HepG2 (cell line): ENCODE measurements at regions not wholly inside any gene's neighbourhood (a gene's known extent, or its start where the extent isn't known, plus 50 kb on each side); places are given as distances from the start of the nearest gene placed in this dataset.

Experiments
- CREB1 ChIP-seq, 2 experiments: fragments of 450-650 bp in 1 of 2; IDR thresholded peaks; 2 replicates each; pipeline ENCODE4 v1.6.1; 2016 to 2017; ENCODE audit warnings: control low read depth in 1 of 2, mild to moderate bottlenecking in 1 of 2, missing compliant biosample characterization in 1 of 2, missing genetic modification characterization in 1 of 2
- GZF1 ChIP-seq: sonication (generic); formaldehyde crosslinking; IDR thresholded peaks from 2 replicates; pipeline ENCODE4 v1.5.1; 2020; ENCODE audit warnings: mild to moderate bottlenecking, missing genetic modification reagents
- MIXL1 ChIP-seq: IDR thresholded peaks from 2 replicates; pipeline ENCODE4 v1.6.1; 2016
- PTBP1 ChIP-seq: fragments of 200-400 bp; formaldehyde crosslinking; IDR thresholded peaks from 2 replicates; pipeline ENCODE4 v1.6.1; 2018; ENCODE audit warnings: low read length, low read depth; ENCODE audit not compliant: poor library complexity, severe bottlenecking
- ZMYM2 ChIP-seq: sonication (generic); formaldehyde crosslinking; IDR thresholded peaks from 2 replicates; pipeline ENCODE4 v1.8.0; 2022; ENCODE audit warnings: mild to moderate bottlenecking, missing genetic modification reagents
- ZNF441 ChIP-seq: sonication (generic); formaldehyde crosslinking; IDR thresholded peaks from 2 replicates; pipeline ENCODE4 v1.7.0; 2021; ENCODE audit warnings: missing genetic modification reagents, borderline replicate concordance
- ZNF556 ChIP-seq: sonication (generic); formaldehyde crosslinking; IDR thresholded peaks from 2 replicates; pipeline ENCODE4 v1.4.0; 2020; ENCODE audit warnings: mild to moderate bottlenecking, missing genetic modification reagents, borderline replicate concordance
- ZNF569 ChIP-seq: sonication (generic); formaldehyde crosslinking; IDR thresholded peaks from 2 replicates; pipeline ENCODE4 v1.5.0; 2020; ENCODE audit warnings: mild to moderate bottlenecking, missing genetic modification reagents, moderate library complexity, borderline replicate concordance
- ZNF570 ChIP-seq: sonication (generic); formaldehyde crosslinking; IDR thresholded peaks from 2 replicates; pipeline ENCODE4 v1.4.0; 2020; ENCODE audit warnings: mild to moderate bottlenecking, missing genetic modification reagents, borderline replicate concordance
- ZNF816 ChIP-seq: sonication (generic); formaldehyde crosslinking; IDR thresholded peaks from 2 replicates; pipeline ENCODE4 v1.8.0; 2022; ENCODE audit warnings: missing genetic modification reagents, mild to moderate bottlenecking, borderline replicate concordance
- ZNF841 ChIP-seq: sonication (generic); formaldehyde crosslinking; IDR thresholded peaks from 2 replicates; pipeline ENCODE4 v1.8.1; 2023; ENCODE audit warnings: missing genetic modification reagents, borderline replicate concordance
- ZSCAN25 ChIP-seq: sonication (generic); formaldehyde crosslinking; IDR thresholded peaks from 2 replicates; pipeline ENCODE4 v1.8.0; 2022; ENCODE audit warnings: mild to moderate bottlenecking, missing genetic modification reagents
- TF ChIP-seq, protein P1 (sequence below): sonication (generic); formaldehyde crosslinking; IDR thresholded peaks from 2 replicates; pipeline ENCODE4 v1.5.0; 2020; ENCODE audit warnings: mild to moderate bottlenecking, missing genetic modification reagents, borderline replicate concordance
- TF ChIP-seq, protein P2 (sequence below): sonication (generic); formaldehyde crosslinking; IDR thresholded peaks from 2 replicates; pipeline ENCODE4 v1.5.0; 2020; ENCODE audit warnings: mild to moderate bottlenecking, missing genetic modification reagents, borderline replicate concordance
- TF ChIP-seq, protein P3 (sequence below): sonication (generic); formaldehyde crosslinking; IDR thresholded peaks from 2 replicates; pipeline ENCODE4 v1.5.0; 2020; ENCODE audit warnings: missing genetic modification reagents
- TF ChIP-seq, protein P4 (sequence below): sonication (generic); formaldehyde crosslinking; conservative IDR thresholded peaks from 2 replicates; pipeline ENCODE4 v1.4.0; 2020; ENCODE audit warnings: missing genetic modification reagents
- TF ChIP-seq, protein P5 (sequence below): IDR thresholded peaks from 2 replicates; pipeline ENCODE4 v1.6.1; 2018; ENCODE audit warnings: missing genetic modification reagents, mild to moderate bottlenecking, missing compliant biosample characterization

DNA sequence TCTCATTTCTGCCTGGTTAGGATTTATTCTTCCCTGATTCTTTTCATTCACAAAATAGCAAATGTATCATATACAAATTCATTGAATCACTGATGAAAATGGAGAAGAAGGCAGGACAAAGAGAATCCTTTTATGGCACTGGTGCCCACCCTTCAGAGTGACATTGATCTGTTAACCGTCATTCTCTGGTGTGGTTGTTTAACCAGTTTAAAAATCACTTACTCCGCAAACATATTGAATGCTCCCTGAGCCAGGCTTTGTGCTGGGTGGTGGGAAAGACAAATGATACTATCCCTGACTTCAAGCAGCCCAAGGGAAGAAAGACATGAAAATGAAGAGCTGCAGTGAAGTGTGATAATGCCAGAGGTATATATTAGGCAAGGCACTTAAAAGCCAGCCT, 187.5 kb upstream of the SLC38A2 start (continued):
- TF ChIP-seq, protein P1, sequence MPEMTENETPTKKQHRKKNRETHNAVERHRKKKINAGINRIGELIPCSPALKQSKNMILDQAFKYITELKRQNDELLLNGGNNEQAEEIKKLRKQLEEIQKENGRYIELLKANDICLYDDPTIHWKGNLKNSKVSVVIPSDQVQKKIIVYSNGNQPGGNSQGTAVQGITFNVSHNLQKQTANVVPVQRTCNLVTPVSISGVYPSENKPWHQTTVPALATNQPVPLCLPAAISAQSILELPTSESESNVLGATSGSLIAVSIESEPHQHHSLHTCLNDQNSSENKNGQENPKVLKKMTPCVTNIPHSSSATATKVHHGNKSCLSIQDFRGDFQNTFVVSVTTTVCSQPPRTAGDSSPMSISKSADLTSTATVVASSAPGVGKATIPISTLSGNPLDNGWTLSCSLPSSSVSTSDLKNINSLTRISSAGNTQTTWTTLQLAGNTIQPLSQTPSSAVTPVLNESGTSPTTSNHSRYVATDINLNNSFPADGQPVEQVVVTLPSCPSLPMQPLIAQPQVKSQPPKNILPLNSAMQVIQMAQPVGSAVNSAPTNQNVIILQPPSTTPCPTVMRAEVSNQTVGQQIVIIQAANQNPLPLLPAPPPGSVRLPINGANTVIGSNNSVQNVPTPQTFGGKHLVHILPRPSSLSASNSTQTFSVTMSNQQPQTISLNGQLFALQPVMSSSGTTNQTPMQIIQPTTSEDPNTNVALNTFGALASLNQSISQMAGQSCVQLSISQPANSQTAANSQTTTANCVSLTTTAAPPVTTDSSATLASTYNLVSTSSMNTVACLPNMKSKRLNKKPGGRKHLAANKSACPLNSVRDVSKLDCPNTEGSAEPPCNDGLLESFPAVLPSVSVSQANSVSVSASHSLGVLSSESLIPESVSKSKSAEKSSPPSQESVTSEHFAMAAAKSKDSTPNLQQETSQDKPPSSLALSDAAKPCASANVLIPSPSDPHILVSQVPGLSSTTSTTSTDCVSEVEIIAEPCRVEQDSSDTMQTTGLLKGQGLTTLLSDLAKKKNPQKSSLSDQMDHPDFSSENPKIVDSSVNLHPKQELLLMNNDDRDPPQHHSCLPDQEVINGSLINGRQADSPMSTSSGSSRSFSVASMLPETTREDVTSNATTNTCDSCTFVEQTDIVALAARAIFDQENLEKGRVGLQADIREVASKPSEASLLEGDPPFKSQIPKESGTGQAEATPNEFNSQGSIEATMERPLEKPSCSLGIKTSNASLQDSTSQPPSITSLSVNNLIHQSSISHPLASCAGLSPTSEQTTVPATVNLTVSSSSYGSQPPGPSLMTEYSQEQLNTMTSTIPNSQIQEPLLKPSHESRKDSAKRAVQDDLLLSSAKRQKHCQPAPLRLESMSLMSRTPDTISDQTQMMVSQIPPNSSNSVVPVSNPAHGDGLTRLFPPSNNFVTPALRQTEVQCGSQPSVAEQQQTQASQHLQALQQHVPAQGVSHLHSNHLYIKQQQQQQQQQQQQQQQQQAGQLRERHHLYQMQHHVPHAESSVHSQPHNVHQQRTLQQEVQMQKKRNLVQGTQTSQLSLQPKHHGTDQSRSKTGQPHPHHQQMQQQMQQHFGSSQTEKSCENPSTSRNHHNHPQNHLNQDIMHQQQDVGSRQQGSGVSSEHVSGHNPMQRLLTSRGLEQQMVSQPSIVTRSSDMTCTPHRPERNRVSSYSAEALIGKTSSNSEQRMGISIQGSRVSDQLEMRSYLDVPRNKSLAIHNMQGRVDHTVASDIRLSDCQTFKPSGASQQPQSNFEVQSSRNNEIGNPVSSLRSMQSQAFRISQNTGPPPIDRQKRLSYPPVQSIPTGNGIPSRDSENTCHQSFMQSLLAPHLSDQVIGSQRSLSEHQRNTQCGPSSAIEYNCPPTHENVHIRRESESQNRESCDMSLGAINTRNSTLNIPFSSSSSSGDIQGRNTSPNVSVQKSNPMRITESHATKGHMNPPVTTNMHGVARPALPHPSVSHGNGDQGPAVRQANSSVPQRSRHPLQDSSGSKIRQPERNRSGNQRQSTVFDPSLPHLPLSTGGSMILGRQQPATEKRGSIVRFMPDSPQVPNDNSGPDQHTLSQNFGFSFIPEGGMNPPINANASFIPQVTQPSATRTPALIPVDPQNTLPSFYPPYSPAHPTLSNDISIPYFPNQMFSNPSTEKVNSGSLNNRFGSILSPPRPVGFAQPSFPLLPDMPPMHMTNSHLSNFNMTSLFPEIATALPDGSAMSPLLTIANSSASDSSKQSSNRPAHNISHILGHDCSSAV, result no peak
- TF ChIP-seq, protein P2, sequence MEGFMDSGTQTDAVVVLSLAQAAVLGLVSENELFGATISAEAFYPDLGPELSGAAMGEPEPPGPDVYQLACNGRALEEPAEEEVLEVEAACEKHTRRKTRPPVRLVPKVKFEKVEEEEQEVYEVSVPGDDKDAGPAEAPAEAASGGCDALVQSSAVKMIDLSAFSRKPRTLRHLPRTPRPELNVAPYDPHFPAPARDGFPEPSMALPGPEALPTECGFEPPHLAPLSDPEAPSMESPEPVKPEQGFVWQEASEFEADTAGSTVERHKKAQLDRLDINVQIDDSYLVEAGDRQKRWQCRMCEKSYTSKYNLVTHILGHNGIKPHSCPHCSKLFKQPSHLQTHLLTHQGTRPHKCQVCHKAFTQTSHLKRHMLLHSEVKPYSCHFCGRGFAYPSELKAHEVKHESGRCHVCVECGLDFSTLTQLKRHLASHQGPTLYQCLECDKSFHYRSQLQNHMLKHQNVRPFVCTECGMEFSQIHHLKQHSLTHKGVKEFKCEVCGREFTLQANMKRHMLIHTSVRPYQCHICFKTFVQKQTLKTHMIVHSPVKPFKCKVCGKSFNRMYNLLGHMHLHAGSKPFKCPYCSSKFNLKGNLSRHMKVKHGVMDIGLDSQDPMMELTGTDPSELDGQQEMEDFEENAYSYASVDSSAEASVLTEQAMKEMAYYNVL (CRISPR knock-in tag), result peak; percentile 93
- TF ChIP-seq ZNF570 (CRISPR knock-in tag) (no peak), ZNF556 (CRISPR knock-in tag) (no peak), ZNF569 (CRISPR knock-in tag) (no peak), MIXL1 (CRISPR knock-in tag) (0 out of 2 replicates have a peak, but pooled peaks have one; percentile 31), PTBP1 (no peak), ZNF441 (no peak), CREB1 (IDR thresholded peaks at IDR 0.05) (no peak), CREB1 (CRISPR knock-in tag; IDR thresholded peaks at IDR 0.05) (peak; percentile 31; the same call in 1 of the 2 replicates), ZSCAN25 (CRISPR knock-in tag) (no peak), ZNF816 (CRISPR knock-in tag) (no peak), ZMYM2 (CRISPR knock-in tag) (0 out of 2 replicates have a peak, but pooled peaks have one; percentile 21), GZF1 (CRISPR knock-in tag) (no peak), ZNF841 (no peak)
- TF ChIP-seq, protein P3, sequence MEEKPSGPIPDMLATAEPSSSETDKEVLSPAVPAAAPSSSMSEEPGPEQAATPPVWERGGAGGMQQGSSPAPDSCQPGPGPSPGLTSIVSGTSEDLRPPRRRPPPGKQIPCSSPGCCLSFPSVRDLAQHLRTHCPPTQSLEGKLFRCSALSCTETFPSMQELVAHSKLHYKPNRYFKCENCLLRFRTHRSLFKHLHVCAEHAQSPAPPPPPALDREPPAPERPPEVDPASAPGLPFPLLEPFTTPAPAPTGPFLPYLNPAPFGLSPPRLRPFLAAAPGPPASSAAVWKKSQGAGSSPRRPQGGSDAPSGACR (CRISPR knock-in tag), result no peak
- TF ChIP-seq, protein P4, sequence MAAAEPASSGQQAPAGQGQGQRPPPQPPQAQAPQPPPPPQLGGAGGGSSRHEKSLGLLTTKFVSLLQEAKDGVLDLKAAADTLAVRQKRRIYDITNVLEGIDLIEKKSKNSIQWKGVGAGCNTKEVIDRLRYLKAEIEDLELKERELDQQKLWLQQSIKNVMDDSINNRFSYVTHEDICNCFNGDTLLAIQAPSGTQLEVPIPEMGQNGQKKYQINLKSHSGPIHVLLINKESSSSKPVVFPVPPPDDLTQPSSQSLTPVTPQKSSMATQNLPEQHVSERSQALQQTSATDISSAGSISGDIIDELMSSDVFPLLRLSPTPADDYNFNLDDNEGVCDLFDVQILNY, result no peak
- TF ChIP-seq, protein P5, sequence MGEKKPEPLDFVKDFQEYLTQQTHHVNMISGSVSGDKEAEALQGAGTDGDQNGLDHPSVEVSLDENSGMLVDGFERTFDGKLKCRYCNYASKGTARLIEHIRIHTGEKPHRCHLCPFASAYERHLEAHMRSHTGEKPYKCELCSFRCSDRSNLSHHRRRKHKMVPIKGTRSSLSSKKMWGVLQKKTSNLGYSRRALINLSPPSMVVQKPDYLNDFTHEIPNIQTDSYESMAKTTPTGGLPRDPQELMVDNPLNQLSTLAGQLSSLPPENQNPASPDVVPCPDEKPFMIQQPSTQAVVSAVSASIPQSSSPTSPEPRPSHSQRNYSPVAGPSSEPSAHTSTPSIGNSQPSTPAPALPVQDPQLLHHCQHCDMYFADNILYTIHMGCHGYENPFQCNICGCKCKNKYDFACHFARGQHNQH (CRISPR knock-in tag), result no peak
